Mesendoderm (in vitro differentiated cells): ENCODE measurements at regions not wholly inside any gene's neighbourhood (a gene's known extent, or its start where the extent isn't known, plus 50 kb on each side); places are given as distances from the start of the nearest gene placed in this dataset.

Experiments used
- DNase-seq: peaks from one replicate; pipeline ENCODE4 v3.0.0; 2013
- H2AK5ac ChIP-seq: 2 replicates; pipeline ENCODE4 v1.6.1; 2013; ENCODE audit warnings: low read length, inconsistent platforms
- H2BK120ac ChIP-seq: 2 replicates; pipeline ENCODE4 v1.6.1; 2013; ENCODE audit warnings: low read depth, mild to moderate bottlenecking, low read length, moderate library complexity, mixed read lengths
- H2BK15ac ChIP-seq: replicated peaks from 2 replicates; pipeline ENCODE4 v1.6.1; 2013; ENCODE audit warnings: low read depth, mild to moderate bottlenecking, moderate library complexity
- H2BK5ac ChIP-seq: 2 replicates; pipeline ENCODE4 v1.6.1; 2013; ENCODE audit warnings: low read length, inconsistent platforms
- H3K18ac ChIP-seq: 2 replicates; pipeline ENCODE4 v1.6.1; 2013; ENCODE audit warnings: mild to moderate bottlenecking, low read length, mixed read lengths
- H3K23ac ChIP-seq: one replicate; pipeline ENCODE4 v1.6.1; 2013; ENCODE audit warnings: low read length
- H3K27ac ChIP-seq: 2 replicates; pipeline ENCODE4 v1.5.1; 2013; ENCODE audit warnings: low read depth, mild to moderate bottlenecking, inconsistent platforms, low read length, moderate library complexity
- H3K27me3 ChIP-seq: 2 replicates; pipeline ENCODE4 v1.6.1; 2013; ENCODE audit warnings: low read length, control low read depth, mild to moderate bottlenecking, inconsistent platforms; ENCODE audit not compliant: insufficient read depth, poor library complexity
- H3K36me3 ChIP-seq: 2 replicates; pipeline ENCODE4 v1.6.1; 2013; ENCODE audit warnings: low read length, inconsistent platforms; ENCODE audit not compliant: control insufficient read depth, insufficient read depth
- H3K4ac ChIP-seq: one replicate; pipeline ENCODE4 v1.6.1; 2013; ENCODE audit warnings: low read depth, mild to moderate bottlenecking, low read length, moderate library complexity
- H3K4me1 ChIP-seq: 2 replicates; pipeline ENCODE4 v1.6.1; 2013; ENCODE audit warnings: low read depth, low read length, inconsistent platforms; ENCODE audit not compliant: control insufficient read depth
- H3K4me2 ChIP-seq: 2 replicates; pipeline ENCODE4 v1.6.1; 2013; ENCODE audit warnings: low read length
- H3K4me3 ChIP-seq: 2 replicates; pipeline ENCODE4 v1.5.1; 2013; ENCODE audit warnings: mild to moderate bottlenecking, low read length
- H3K56ac ChIP-seq: one replicate; pipeline ENCODE4 v1.6.1; 2013; ENCODE audit warnings: low read length
- H3K79me1 ChIP-seq: 2 replicates; pipeline ENCODE4 v1.6.1; 2013; ENCODE audit warnings: low read length, inconsistent platforms
- H3K79me2 ChIP-seq: 2 replicates; pipeline ENCODE4 v1.6.1; 2013; ENCODE audit warnings: mild to moderate bottlenecking, low read length; ENCODE audit not compliant: control insufficient read depth, insufficient read depth
- H3K9ac ChIP-seq: 2 replicates; pipeline ENCODE4 v1.6.1; 2013; ENCODE audit warnings: low read length, inconsistent platforms
- H4K5ac ChIP-seq: one replicate; pipeline ENCODE4 v1.6.1; 2013; ENCODE audit warnings: low read length
- H4K8ac ChIP-seq: one replicate; pipeline ENCODE4 v1.6.1; 2013; ENCODE audit warnings: low read depth, mild to moderate bottlenecking, control low read depth, low read length, moderate library complexity
- WGBS: extraction: QIAGEN DNeasy Blood & Tissue Kit; methylation state at CpG from one replicate; pipeline ENCODE4 v1.1.7; 2013; ENCODE audit warnings: low lambda C conversion rate, missing lambda C conversion rate; ENCODE audit not compliant: insufficient coverage; ENCODE audit errors: extremely low coverage; 5-methylcytosine and 5-hydroxymethylcytosine counted together

DNA sequence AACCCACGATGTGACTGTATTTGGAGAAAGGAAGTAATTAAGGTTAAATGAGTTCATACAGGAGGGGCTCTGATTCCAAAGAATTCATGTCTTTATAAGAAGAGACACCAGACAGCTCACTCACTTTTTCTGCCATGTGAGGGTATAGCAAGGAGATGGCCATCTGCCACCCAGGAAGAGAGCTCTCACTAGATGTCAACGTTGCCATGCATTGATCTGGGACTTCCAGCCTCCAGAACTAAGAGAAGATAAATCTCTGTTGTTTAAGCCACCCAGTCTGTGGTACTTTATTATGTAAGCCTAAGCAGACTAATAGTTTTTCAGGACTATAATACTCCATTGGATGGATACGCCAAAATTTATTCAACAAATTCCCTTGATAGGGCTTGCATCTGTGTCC lies 89.8 kb upstream of the RAD23B start:
- Histone ChIP-seq H2BK15ac (no peak overlapping the region), H2AK5ac (no peak overlapping the region), H2BK120ac (no peak overlapping the region), H2BK5ac (no peak overlapping the region), H3K23ac (no peak overlapping the region), H3K27ac (no peak overlapping the region), H3K27me3 (no peaks in the 10 kb centered on the region), H3K79me2 (no peaks in the 10 kb centered on the region), H3K4ac (no peak overlapping the region), H4K8ac (no peak overlapping the region), H3K36me3 (no peaks in the 10 kb centered on the region), H3K56ac (no peak overlapping the region), H4K5ac (no peak overlapping the region), H3K4me3 (no peak overlapping the region), H3K18ac (peak overlapping the region; percentile 83), H3K79me1 (no peaks in the 10 kb centered on the region), H3K4me2 (no peak overlapping the region), H3K4me1 (peaks cover 15% of the 10 kb centered on the region), H3K9ac (no peak overlapping the region)
- WGBS, result no CpG with 5 or more reads among the region's 3 CpGs
- no peak for DNase-seq

DNA sequence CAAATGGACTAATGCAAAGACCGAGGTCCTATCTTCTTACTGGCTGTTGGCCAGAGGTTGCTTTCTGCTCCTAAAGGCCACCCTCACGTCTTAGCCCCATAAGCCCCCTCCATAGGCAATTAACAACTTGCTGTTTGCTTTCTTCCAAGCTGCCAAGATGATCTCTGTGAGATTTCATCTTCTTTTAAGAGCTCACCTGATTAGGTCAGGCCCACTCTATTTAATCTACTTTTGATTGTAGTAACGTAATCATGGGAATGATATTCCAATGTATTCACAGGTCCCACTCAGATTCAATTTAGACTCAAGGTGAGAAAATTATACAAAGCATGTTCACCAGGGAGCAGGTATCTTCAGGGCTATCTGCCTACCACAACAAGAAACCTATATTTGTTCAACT lies 84.4 kb upstream of the RAD23B start:
- Histone ChIP-seq H3K9ac (no peak overlapping the region), H3K36me3 (no peaks in the 10 kb centered on the region), H3K79me2 (no peaks in the 10 kb centered on the region), H2BK120ac (no peak overlapping the region), H2AK5ac (no peak overlapping the region), H3K23ac (no peak overlapping the region), H4K8ac (no peak overlapping the region), H3K18ac (no peak overlapping the region), H3K56ac (no peak overlapping the region), H3K27ac (no peak overlapping the region), H4K5ac (no peak overlapping the region), H2BK5ac (no peak overlapping the region), H3K4me1 (peaks cover 2% of the 10 kb centered on the region), H3K4me3 (no peak overlapping the region), H3K4me2 (no peak overlapping the region), H3K79me1 (no peaks in the 10 kb centered on the region), H2BK15ac (no peak overlapping the region), H3K4ac (no peak overlapping the region), H3K27me3 (no peaks in the 10 kb centered on the region)
- DNase-seq, result no peak
- WGBS, result no CpG with 5 or more reads among the region's 3 CpGs

DNA sequence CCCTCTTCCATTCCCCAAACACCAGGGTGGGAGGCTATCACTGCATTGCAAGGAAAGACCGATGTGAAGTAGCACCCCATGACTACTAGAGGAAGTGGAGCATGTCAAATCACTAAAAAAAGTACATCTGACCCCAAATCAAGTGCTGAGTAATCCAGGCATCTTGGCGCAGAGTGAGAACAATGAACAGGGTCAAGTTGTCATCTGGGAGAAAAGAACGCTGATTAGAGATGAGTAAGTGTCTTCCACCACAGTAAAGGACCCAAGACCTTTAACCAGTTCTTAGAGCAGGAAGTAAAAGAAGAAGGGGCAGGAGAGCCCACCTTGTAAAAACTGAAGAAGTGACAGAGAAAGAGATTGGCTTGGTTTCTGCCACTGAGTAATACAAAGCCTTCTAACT lies 75.0 kb upstream of the RAD23B start:
- H2BK120ac ChIP-seq, result no peak overlapping the region
- H3K79me2 ChIP-seq, result no peaks in the 10 kb centered on the region
- DNase-seq, result no peak
- no peak overlapping the region for H3K4me2 ChIP-seq
- no peak overlapping the region for H3K27ac ChIP-seq
- no peak overlapping the region for H3K56ac ChIP-seq
- no peak overlapping the region for H2AK5ac ChIP-seq
- WGBS, result no CpG with 5 or more reads among the region's 3 CpGs
- no peak overlapping the region for H4K5ac ChIP-seq
- no peak overlapping the region for H3K18ac ChIP-seq
- H3K27me3 ChIP-seq, result no peaks in the 10 kb centered on the region
- no peak overlapping the region for H3K4ac ChIP-seq
- no peaks in the 10 kb centered on the region for H3K79me1 ChIP-seq
- no peaks in the 10 kb centered on the region for H3K36me3 ChIP-seq
- no peak overlapping the region for H4K8ac ChIP-seq
- no peak overlapping the region for H2BK5ac ChIP-seq
- H3K4me3 ChIP-seq, result no peak overlapping the region
- H3K9ac ChIP-seq, result no peak overlapping the region
- no peaks in the 10 kb centered on the region for H3K4me1 ChIP-seq
- H3K23ac ChIP-seq, result no peak overlapping the region
- H2BK15ac ChIP-seq, result no peak overlapping the region

DNA sequence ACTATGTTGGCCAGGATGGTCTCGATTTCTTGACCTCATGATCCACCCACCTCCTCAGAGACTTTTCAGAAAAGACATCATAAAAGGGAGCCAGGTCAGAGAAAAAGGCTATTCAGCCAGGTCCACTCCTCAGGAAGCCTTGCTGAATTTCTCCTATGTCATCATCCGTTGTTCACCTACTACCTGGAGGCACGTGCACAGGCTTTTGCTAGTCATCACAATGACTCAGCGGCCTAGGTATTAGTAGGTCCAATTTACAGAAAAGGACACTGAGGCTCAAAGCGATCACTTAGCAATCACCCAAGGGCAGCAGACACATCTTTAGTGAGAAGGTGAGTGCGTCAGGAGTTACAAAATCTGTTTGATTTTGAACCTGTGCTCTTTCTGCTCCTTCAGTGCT lies 72.3 kb upstream of the RAD23B start:
- H2BK5ac ChIP-seq, result no peak overlapping the region
- no peak overlapping the region for H4K5ac ChIP-seq
- no peaks in the 10 kb centered on the region for H3K27me3 ChIP-seq
- DNase-seq, result no peak
- H2BK120ac ChIP-seq, result no peak overlapping the region
- no peak overlapping the region for H4K8ac ChIP-seq
- no peak overlapping the region for H3K56ac ChIP-seq
- no peak overlapping the region for H3K23ac ChIP-seq
- no peak overlapping the region for H3K4me2 ChIP-seq
- no peaks in the 10 kb centered on the region for H3K36me3 ChIP-seq
- H3K9ac ChIP-seq, result no peak overlapping the region
- whole genome bisulfite sequencing, result no CpG with 5 or more reads among the region's 6 CpGs
- H2BK15ac ChIP-seq, result no peak overlapping the region
- H3K4ac ChIP-seq, result no peak overlapping the region
- no peak overlapping the region for H3K4me3 ChIP-seq
- no peaks in the 10 kb centered on the region for H3K79me1 ChIP-seq
- H3K79me2 ChIP-seq, result no peaks in the 10 kb centered on the region
- no peak overlapping the region for H3K27ac ChIP-seq
- H2AK5ac ChIP-seq, result no peak overlapping the region
- H3K18ac ChIP-seq, result no peak overlapping the region
- no peaks in the 10 kb centered on the region for H3K4me1 ChIP-seq

DNA sequence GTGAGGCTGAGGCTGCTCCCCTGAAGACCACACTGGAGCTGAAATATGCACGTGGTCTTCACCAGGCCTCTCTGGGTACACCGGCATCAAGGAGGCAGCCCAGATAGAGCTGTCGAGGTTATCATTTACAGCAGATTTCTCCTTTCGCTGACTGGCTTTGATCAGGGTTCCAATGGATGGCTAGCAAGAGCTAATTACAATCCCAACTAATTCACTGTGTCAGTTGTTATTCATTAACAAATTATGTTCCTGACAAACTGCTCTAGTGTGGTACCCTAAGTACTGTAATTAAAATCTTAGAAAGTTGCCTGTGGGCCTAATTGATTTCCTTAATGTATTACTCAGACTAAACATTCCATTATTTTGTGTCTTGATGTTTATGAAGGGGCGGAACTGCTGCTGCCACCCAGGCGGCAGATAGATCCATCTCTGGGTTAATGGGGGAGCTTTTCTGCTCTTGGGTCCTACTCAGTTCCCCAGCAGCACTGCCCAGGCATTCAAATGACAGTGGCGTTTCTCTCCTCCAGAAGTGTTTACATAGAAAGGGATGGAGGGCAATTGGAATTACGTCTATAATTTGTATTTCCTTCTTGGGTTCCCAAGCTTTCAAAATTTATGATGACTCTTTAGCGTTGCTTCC lies 71.7 kb upstream of the RAD23B start:
- no peaks in the 10 kb centered on the region for H3K79me1 ChIP-seq
- no peak overlapping the region for H3K4me3 ChIP-seq
- H3K9ac ChIP-seq, result no peak overlapping the region
- DNase-seq, result no peak
- no peak overlapping the region for H3K4me2 ChIP-seq
- H3K56ac ChIP-seq, result peak overlapping the region; percentile 19
- no peak overlapping the region for H3K23ac ChIP-seq
- WGBS, result no CpG with 5 or more reads among the region's 9 CpGs
- no peak overlapping the region for H2BK15ac ChIP-seq
- no peak overlapping the region for H3K4ac ChIP-seq
- no peak overlapping the region for H2BK120ac ChIP-seq
- no peaks in the 10 kb centered on the region for H3K4me1 ChIP-seq
- H3K18ac ChIP-seq, result peak overlapping the region; percentile 62
- no peaks in the 10 kb centered on the region for H3K79me2 ChIP-seq
- no peaks in the 10 kb centered on the region for H3K36me3 ChIP-seq
- no peak overlapping the region for H2AK5ac ChIP-seq
- no peaks in the 10 kb centered on the region for H3K27me3 ChIP-seq
- no peak overlapping the region for H4K5ac ChIP-seq
- H3K27ac ChIP-seq, result no peak overlapping the region
- H2BK5ac ChIP-seq, result no peak overlapping the region
- no peak overlapping the region for H4K8ac ChIP-seq

DNA sequence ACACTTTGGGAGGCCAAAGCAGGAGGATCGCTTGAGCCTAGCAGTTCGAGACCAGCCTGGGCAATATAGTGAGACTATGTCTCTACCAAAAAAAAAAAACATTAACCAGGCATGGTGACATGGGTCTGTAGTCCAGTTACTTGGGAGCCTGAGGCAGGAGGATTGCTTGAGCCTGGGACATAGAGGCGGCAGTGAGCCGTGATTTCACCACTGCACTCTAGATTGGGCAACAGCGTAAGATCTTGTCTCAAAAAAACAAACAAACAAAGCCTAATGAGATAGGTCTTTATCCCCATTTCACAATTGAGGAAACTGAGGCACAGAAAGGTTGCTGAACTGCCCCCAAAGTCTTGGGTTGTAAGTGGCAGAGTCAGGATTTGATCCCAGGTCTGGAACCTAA lies 70.5 kb upstream of the RAD23B start:
- H3K4me3 ChIP-seq, result no peak overlapping the region
- no peak overlapping the region for H3K4me2 ChIP-seq
- H3K9ac ChIP-seq, result no peak overlapping the region
- H3K18ac ChIP-seq, result no peak overlapping the region
- H3K23ac ChIP-seq, result no peak overlapping the region
- no peak overlapping the region for H2AK5ac ChIP-seq
- WGBS, result no CpG with 5 or more reads among the region's 5 CpGs
- H3K4me1 ChIP-seq, result no peaks in the 10 kb centered on the region
- no peak overlapping the region for H2BK5ac ChIP-seq
- H3K27me3 ChIP-seq, result no peaks in the 10 kb centered on the region
- no peak for DNase-seq
- H4K5ac ChIP-seq, result no peak overlapping the region
- no peaks in the 10 kb centered on the region for H3K36me3 ChIP-seq
- H2BK15ac ChIP-seq, result no peak overlapping the region
- no peak overlapping the region for H3K27ac ChIP-seq
- no peak overlapping the region for H3K56ac ChIP-seq
- no peaks in the 10 kb centered on the region for H3K79me2 ChIP-seq
- no peak overlapping the region for H2BK120ac ChIP-seq
- no peak overlapping the region for H4K8ac ChIP-seq
- H3K4ac ChIP-seq, result no peak overlapping the region
- H3K79me1 ChIP-seq, result no peaks in the 10 kb centered on the region
